ENCODE measurements at regions not wholly inside any gene's neighbourhood (a gene's known extent, or its start where the extent isn't known, plus 50 kb on each side); places are given as distances from the start of the nearest gene placed in this dataset.

GRCh38 chr4:59161249-59161648 is 2038.9 kb upstream of the ADGRL3 start:
- 59 to 86% methylated on average over 6 of the region's 6 CpGs for WGBS, 2 donors
- Histone ChIP-seq H3K36me3 (no peaks in the 10 kb centered on the region), H3K27ac (no peak overlapping the region), H3K4me3 (no peak overlapping the region), H3K4me1 (no peaks in the 10 kb centered on the region), H3K27me3 (no peaks in the 10 kb centered on the region), H3K9me3 (no peaks in the 10 kb centered on the region)
- TF ChIP-seq EP300 (IDR thresholded peaks at IDR 0.05), result no peak
- no peak for TF ChIP-seq POLR2A (IDR thresholded peaks at IDR 0.05)
- no peak for TF ChIP-seq POLR2AphosphoS5 (IDR thresholded peaks at IDR 0.05)
- no peak for TF ChIP-seq CTCF (IDR thresholded peaks at IDR 0.05)
- DNase-seq, result no peak
- ATAC-seq (ENCODE audit: low FRiP score in 2 of 2), result no peak

- TF ChIP-seq POLR2AphosphoS5 (IDR thresholded peaks at IDR 0.05) (no peak), EP300 (IDR thresholded peaks at IDR 0.05) (no peak), POLR2A (IDR thresholded peaks at IDR 0.05) (no peak), CTCF (IDR thresholded peaks at IDR 0.05) (no peak)
- ATAC-seq (ENCODE audit: low FRiP score in 2 of 2), result no peak
- H3K36me3 ChIP-seq, result no peaks in the 10 kb centered on the region
- no peaks in the 10 kb centered on the region for H3K9me3 ChIP-seq
- no peak for DNase-seq
- no peaks in the 10 kb centered on the region for H3K4me1 ChIP-seq
- H3K4me3 ChIP-seq, result no peak overlapping the region
- H3K27ac ChIP-seq, result no peak overlapping the region
- WGBS, 2 donors, result 0 to 22% methylated on average over 1 of the region's 1 CpG
- H3K27me3 ChIP-seq, result no peaks in the 10 kb centered on the region
These were observed 2024.5 kb upstream of the ADGRL3 start for GRCh38 chr4:59175617-59176016.

GRCh38 chr4:59179372-59179771 is 2020.8 kb upstream of the ADGRL3 start:
- TF ChIP-seq CTCF (IDR thresholded peaks at IDR 0.05), result no peak
- no peak for TF ChIP-seq POLR2A (IDR thresholded peaks at IDR 0.05)
- no peak for TF ChIP-seq EP300 (IDR thresholded peaks at IDR 0.05)
- TF ChIP-seq POLR2AphosphoS5 (IDR thresholded peaks at IDR 0.05), result no peak
- Histone ChIP-seq H3K27ac (no peak overlapping the region), H3K36me3 (no peaks in the 10 kb centered on the region), H3K4me3 (no peak overlapping the region), H3K4me1 (no peaks in the 10 kb centered on the region), H3K9me3 (no peaks in the 10 kb centered on the region), H3K27me3 (no peaks in the 10 kb centered on the region)
- DNase-seq (no peak), ATAC-seq (ENCODE audit: low FRiP score in 2 of 2) (no peak)

GRCh38 chr4:59180161-59180560 is 2020.0 kb upstream of the ADGRL3 start:
- no peak overlapping the region for H3K27ac ChIP-seq
- no peaks in the 10 kb centered on the region for H3K9me3 ChIP-seq
- WGBS, 2 donors, result 60 to 79% methylated on average over 11 of the region's 11 CpGs
- ATAC-seq (ENCODE audit: low FRiP score in 2 of 2) (no peak), DNase-seq (no peak)
- H3K27me3 ChIP-seq, result no peaks in the 10 kb centered on the region
- H3K36me3 ChIP-seq, result no peaks in the 10 kb centered on the region
- H3K4me1 ChIP-seq, result no peaks in the 10 kb centered on the region
- H3K4me3 ChIP-seq, result no peak overlapping the region
- TF ChIP-seq CTCF (IDR thresholded peaks at IDR 0.05), result no peak
- TF ChIP-seq EP300 (IDR thresholded peaks at IDR 0.05), result no peak
- TF ChIP-seq POLR2A (IDR thresholded peaks at IDR 0.05), result no peak
- no peak for TF ChIP-seq POLR2AphosphoS5 (IDR thresholded peaks at IDR 0.05)

- no peak overlapping the region for H3K27ac ChIP-seq
- TF ChIP-seq POLR2AphosphoS5 (IDR thresholded peaks at IDR 0.05) (no peak), EP300 (IDR thresholded peaks at IDR 0.05) (no peak), CTCF (IDR thresholded peaks at IDR 0.05) (no peak), POLR2A (IDR thresholded peaks at IDR 0.05) (no peak)
- H3K9me3 ChIP-seq, result no peaks in the 10 kb centered on the region
- ATAC-seq (ENCODE audit: low FRiP score in 2 of 2) (no peak), DNase-seq (no peak)
- H3K36me3 ChIP-seq, result no peaks in the 10 kb centered on the region
- no peak overlapping the region for H3K4me3 ChIP-seq
- no peaks in the 10 kb centered on the region for H3K4me1 ChIP-seq
- no peaks in the 10 kb centered on the region for H3K27me3 ChIP-seq
These were observed 2019.2 kb upstream of the ADGRL3 start for GRCh38 chr4:59180969-59181368.

Data from upper lobe of left lung (tissue), 6 donors.